HCT116 (cell line): ENCODE measurements at regions not wholly inside any gene's neighbourhood (a gene's known extent, or its start where the extent isn't known, plus 50 kb on each side); places are given as distances from the start of the nearest gene placed in this dataset.

Experiments used
- ATAC-seq: fragments of 200-7000 bp; cut with Tn5 transposase; 2 replicates; pipeline ENCODE4 v1.9.1; 2020; ENCODE audit warnings: mild to moderate bottlenecking, moderate library complexity
- BruUV-seq: library from RNA; stranded (reverse); fragments of 400-500 nt; replicated peaks from 2 replicates; lab custom pipeline; 2021; lab: Mats Ljungman, UMichigan
- CTCF ChIA-PET: fragments of 300-600 bp; sonication (Branson Sonifier 250); formaldehyde crosslinking; loops from one replicate; lab custom pipeline; 2021; ENCODE audit warnings: antibody characterized with exemption; lab: Charles Lee
- POLR2A ChIA-PET: fragments of 300-600, 350-600 bp; sonication (Branson Sonifier 250); formaldehyde crosslinking; loops from one replicate; lab custom pipeline; 2021; ENCODE audit warnings: antibody characterized with exemption; lab: Charles Lee
- RAD21 ChIA-PET, 2 experiments: fragments of 300-600 bp; sonication (Branson Sonifier 250); formaldehyde crosslinking; loops; one replicate each; lab custom pipeline; 2023; ENCODE audit warnings: low total read pairs in 2 of 2; ENCODE audit not compliant: uncharacterized antibody in 2 of 2, unreplicated experiment in 2 of 2, low non-redundant PET in 1 of 2; lab: Charles Lee
- DNase-seq: peaks from one replicate; pipeline ENCODE4 v3.0.0-alpha.2; 2010; ENCODE audit warnings: low read depth, low spot score
- H2AFZ ChIP-seq: fragments of 200-600 bp; shearing (Covaris generic), sonication (generic); 2 replicates; pipeline ENCODE4 v1.6.1; 2017; ENCODE audit warnings: low read depth, mixed run types, mixed read lengths, antibody characterized with exemption, low read length; ENCODE audit not compliant: poor library complexity, severe bottlenecking
- H3K27ac ChIP-seq: 2 replicates; pipeline ENCODE4 v1.5.1; 2012; ENCODE audit warnings: low read depth, low read length
- H3K27me3 ChIP-seq: fragments of 200-600 bp; sonication (generic); 2 replicates; pipeline ENCODE4 v1.6.1; 2016; ENCODE audit warnings: mixed run types, low read length, mixed read lengths; ENCODE audit not compliant: insufficient read depth
- H3K36me3 ChIP-seq, 2 experiments: fragments of 200-500 bp in 1 of 2; fragments of 200-600 bp in 1 of 2; sonication (Bioruptor generic) in 1 of 2; sonication (generic) in 1 of 2; 2 replicates each; pipeline versions ENCODE4 v1.5.1 to v1.6.1; 2014 to 2016; ENCODE audit warnings: low read length in 2 of 2, inconsistent platforms in 1 of 2, mixed read lengths in 1 of 2, mixed run types in 1 of 2; ENCODE audit not compliant: insufficient read depth in 2 of 2, control insufficient read depth in 1 of 2
- H3K4me1 ChIP-seq, 2 experiments: fragments of 200-600 bp in 1 of 2; sonication (generic) in 1 of 2; 2 replicates each; pipeline versions ENCODE4 v1.5.1 to v1.6.1; 2012 to 2017; ENCODE audit warnings: low read length in 2 of 2, inconsistent platforms in 1 of 2, mild to moderate bottlenecking in 1 of 2, mixed read lengths in 1 of 2, mixed run types in 1 of 2, moderate library complexity in 1 of 2; ENCODE audit not compliant: insufficient read depth in 2 of 2, control insufficient read depth in 1 of 2
- H3K4me2 ChIP-seq: fragments of 200-600 bp; sonication (generic); 2 replicates; pipeline ENCODE4 v1.6.1; 2017; ENCODE audit warnings: mixed run types, low read length, mixed read lengths
- H3K4me3 ChIP-seq, 2 experiments: fragments of 200-600 bp in 1 of 2; sonication (generic) in 1 of 2; replicated peaks in 1 of 2; 2 replicates each; pipeline ENCODE4 v1.5.1; 2011 to 2016; ENCODE audit warnings: low read length in 2 of 2, control low read depth in 1 of 2, low read depth in 1 of 2, mild to moderate bottlenecking in 1 of 2, mixed read lengths in 1 of 2, mixed run types in 1 of 2
- H3K79me2 ChIP-seq: fragments of 200-600 bp; sonication (generic); 2 replicates; pipeline ENCODE4 v1.6.1; 2017; ENCODE audit warnings: mild to moderate bottlenecking, mixed run types, low read length, moderate library complexity, mixed read lengths; ENCODE audit not compliant: insufficient read depth
- H3K9ac ChIP-seq: fragments of 200-600 bp; sonication (generic); 2 replicates; pipeline ENCODE4 v1.6.1; 2016; ENCODE audit warnings: low read length, mixed read lengths
- H3K9me2 ChIP-seq: fragments of 200-600 bp; sonication (generic), shearing (Covaris generic); 2 replicates; pipeline ENCODE4 v1.6.1; 2017; ENCODE audit warnings: mixed run types, mild to moderate bottlenecking, moderate library complexity; ENCODE audit not compliant: insufficient read depth
- H3K9me3 ChIP-seq, 2 experiments: fragments of 200-500 bp in 1 of 2; fragments of 200-600 bp in 1 of 2; sonication (Bioruptor generic) in 1 of 2; sonication (generic) in 1 of 2; 2 replicates each; pipeline ENCODE4 v1.6.1; 2014 to 2017; ENCODE audit warnings: low read length in 2 of 2, mixed read lengths in 2 of 2, inconsistent platforms in 1 of 2, low read depth in 1 of 2, mild to moderate bottlenecking in 1 of 2, mixed run types in 1 of 2, moderate library complexity in 1 of 2; ENCODE audit not compliant: control insufficient read depth in 1 of 2, insufficient read depth in 1 of 2
- H4K20me1 ChIP-seq: fragments of 200-600 bp; sonication (generic), shearing (Covaris generic); 2 replicates; pipeline ENCODE4 v1.6.1; 2017; ENCODE audit warnings: mixed run types, mild to moderate bottlenecking, moderate library complexity; ENCODE audit not compliant: insufficient read depth
- CBX3 ChIP-seq: IDR thresholded peaks from 2 replicates; pipeline ENCODE4 v1.6.1; 2012; ENCODE audit warnings: low read depth
- CEBPB ChIP-seq: IDR thresholded peaks from 2 replicates; pipeline ENCODE4 v1.6.1; 2012; ENCODE audit warnings: low read depth
- EGR1 ChIP-seq: IDR thresholded peaks from 2 replicates; pipeline ENCODE4 v1.6.1; 2012; ENCODE audit warnings: low read depth
- ELF1 ChIP-seq: IDR thresholded peaks from 2 replicates; pipeline ENCODE4 v1.6.1; 2012; ENCODE audit warnings: low read depth, borderline replicate concordance
- EZH2phosphoT487 ChIP-seq: fragments of 200-600 bp; IDR thresholded peaks from 2 replicates; pipeline ENCODE4 v1.6.1; 2018; ENCODE audit warnings: antibody characterized with exemption, borderline replicate concordance
- JUND ChIP-seq: IDR thresholded peaks from 2 replicates; pipeline ENCODE4 v1.6.1; 2012
- POLR2A ChIP-seq: IDR thresholded peaks from 2 replicates; pipeline ENCODE4 v1.7.0; 2011; ENCODE audit warnings: borderline replicate concordance; ENCODE audit not compliant: insufficient read depth, insufficient read length; ENCODE audit errors: extremely low read depth
- POLR2AphosphoS5 ChIP-seq: IDR thresholded peaks from 2 replicates; pipeline ENCODE4 v1.6.1; 2011; ENCODE audit warnings: mild to moderate bottlenecking, low read depth, low read length, moderate library complexity
- RAD21 ChIP-seq: IDR thresholded peaks from 2 replicates; pipeline ENCODE4 v1.6.1; 2012; ENCODE audit warnings: low read depth, mild to moderate bottlenecking
- SP1 ChIP-seq: IDR thresholded peaks from 2 replicates; pipeline ENCODE4 v1.6.1; 2012; ENCODE audit warnings: low read depth
- SRF ChIP-seq: IDR thresholded peaks from 2 replicates; pipeline ENCODE4 v1.6.1; 2012; ENCODE audit warnings: low read depth
- TCF7L2 ChIP-seq: IDR thresholded peaks from 2 replicates; pipeline ENCODE4 v1.7.0; 2011; ENCODE audit warnings: borderline replicate concordance, inconsistent platforms; ENCODE audit not compliant: insufficient read depth, insufficient read length; ENCODE audit errors: extremely low read depth
- ZNF274 ChIP-seq: fragments of 200-500 bp; sonication (Bioruptor generic); IDR thresholded peaks from 2 replicates; pipeline ENCODE4 v1.6.1; 2014; ENCODE audit warnings: mild to moderate bottlenecking, low read depth, low read length, inconsistent platforms
- intact Hi-C: fragments of 100-400 bp; cut with micrococcal nuclease; formaldehyde crosslinking; loops from 2 replicates; pipeline ENCODE4 v1.10.0; 2022
- TF ChIP-seq, protein P1 (sequence below), 3 experiments: fragments of 200-600 bp in 1 of 3; sonication (generic) in 1 of 3; IDR thresholded peaks in 2 of 3; conservative IDR thresholded peaks in 1 of 3; 2 replicates each; pipeline ENCODE4 v1.5.1; 2012 to 2017; ENCODE audit warnings: low read depth in 2 of 3, low read length in 2 of 3, antibody characterized with exemption in 1 of 3, borderline replicate concordance in 1 of 3, control low read depth in 1 of 3, mild to moderate bottlenecking in 1 of 3, mixed read lengths in 1 of 3, mixed run types in 1 of 3, moderate library complexity in 1 of 3; ENCODE audit not compliant: insufficient read depth in 1 of 3
- TF ChIP-seq, protein P2 (sequence below): IDR thresholded peaks from 2 replicates; pipeline ENCODE4 v1.6.1; 2012
- TF ChIP-seq, protein P3 (sequence below): IDR thresholded peaks from 2 replicates; pipeline ENCODE4 v1.6.1; 2012; ENCODE audit warnings: low read depth
- TF ChIP-seq, protein P4 (sequence below): IDR thresholded peaks from 2 replicates; pipeline ENCODE4 v1.6.1; 2012

DNA sequence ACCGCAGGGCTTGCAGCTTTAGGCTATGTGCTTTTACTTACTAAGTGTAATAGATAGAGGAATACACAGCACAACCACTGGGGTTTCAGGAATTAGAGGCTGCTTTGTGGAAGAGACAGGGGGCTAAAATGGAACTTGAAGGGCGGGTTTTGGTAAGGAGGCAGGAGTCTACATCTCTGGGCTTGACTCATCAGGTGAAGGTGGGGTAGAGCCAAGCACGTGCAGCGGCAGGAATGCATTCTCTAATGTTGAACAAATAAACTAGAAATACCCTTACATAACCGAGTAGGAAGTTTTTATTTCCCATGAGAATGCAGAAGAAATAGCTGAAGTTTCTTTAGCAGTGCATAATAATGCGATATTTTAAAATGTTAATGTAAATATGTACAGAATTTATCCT, 673.8 kb upstream of the SALL3 start:
- no peak for DNase-seq
- H3K4me2 ChIP-seq: no peak overlapping the region
- TF ChIP-seq POLR2AphosphoS5: no peak
- TF ChIP-seq, all 23 proteins: peak for 0
- ChIA-PET RAD21 (no interaction called here), CTCF (no interaction called here), POLR2A (no interaction called here)
- Histone ChIP-seq H4K20me1 (no peaks in the 10 kb centered on the region), H3K9me3 (peaks cover 14 to 15% of the 10 kb centered on the region in 2 experiments; a peak in 2 of 4 replicates), H3K9ac (no peak overlapping the region), H3K27me3 (no peaks in the 10 kb centered on the region), H3K79me2 (no peaks in the 10 kb centered on the region), H3K36me3 (no peaks in the 10 kb centered on the region), H3K4me3 (no peak overlapping the region), H3K9me2 (no peaks in the 10 kb centered on the region), H2AFZ (no peak overlapping the region), H3K4me1 (no peaks in the 10 kb centered on the region), H3K27ac (no peak overlapping the region)
- intact Hi-C loops: no loop called here
- no TSS peak for BruUV-seq
- no peak for ATAC-seq

DNA sequence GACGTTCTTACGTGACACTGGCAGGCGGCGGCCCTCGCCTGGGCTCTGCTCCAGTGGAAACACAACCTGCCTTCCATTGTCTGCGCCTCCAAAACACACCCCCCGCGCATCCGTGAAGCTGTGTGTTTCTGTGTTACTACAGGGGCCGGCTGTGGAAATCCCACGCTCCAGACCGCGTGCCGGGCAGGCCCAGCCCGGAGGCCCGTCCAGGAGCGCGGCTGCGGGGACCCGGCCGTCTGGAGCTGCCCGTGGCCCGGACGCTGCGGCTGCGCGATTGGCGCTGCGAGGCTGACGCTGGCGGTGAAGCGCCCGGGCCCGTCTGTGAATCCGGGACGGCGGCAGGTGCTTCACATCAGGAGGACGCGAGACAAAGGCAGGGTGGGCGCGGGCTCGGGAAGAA, 670.3 kb upstream of the SALL3 start:
- Histone ChIP-seq H4K20me1 (no peaks in the 10 kb centered on the region), H3K9me3 (peaks cover 4 to 18% of the 10 kb centered on the region in 2 experiments; a peak in 2 of 4 replicates), H3K27me3 (no peaks in the 10 kb centered on the region), H3K79me2 (no peaks in the 10 kb centered on the region), H2AFZ (no peak overlapping the region), H3K9ac (no peak overlapping the region), H3K27ac (no peak overlapping the region), H3K4me3 (no peak overlapping the region), H3K4me1 (no peaks in the 10 kb centered on the region), H3K9me2 (no peaks in the 10 kb centered on the region), H3K4me2 (no peak overlapping the region), H3K36me3 (no peaks in the 10 kb centered on the region)
- DNase-seq (no peak), ATAC-seq (no peak)
- ChIA-PET RAD21 (no interaction called here), CTCF (no interaction called here), POLR2A (no interaction called here)
- intact Hi-C loops: no loop called here
- BruUV-seq: no TSS peak
- no peak for TF ChIP-seq JUND
- TF ChIP-seq ZNF274: no peak
- TF ChIP-seq SRF: no peak
- TF ChIP-seq TCF7L2: no peak
- TF ChIP-seq, protein P1, sequence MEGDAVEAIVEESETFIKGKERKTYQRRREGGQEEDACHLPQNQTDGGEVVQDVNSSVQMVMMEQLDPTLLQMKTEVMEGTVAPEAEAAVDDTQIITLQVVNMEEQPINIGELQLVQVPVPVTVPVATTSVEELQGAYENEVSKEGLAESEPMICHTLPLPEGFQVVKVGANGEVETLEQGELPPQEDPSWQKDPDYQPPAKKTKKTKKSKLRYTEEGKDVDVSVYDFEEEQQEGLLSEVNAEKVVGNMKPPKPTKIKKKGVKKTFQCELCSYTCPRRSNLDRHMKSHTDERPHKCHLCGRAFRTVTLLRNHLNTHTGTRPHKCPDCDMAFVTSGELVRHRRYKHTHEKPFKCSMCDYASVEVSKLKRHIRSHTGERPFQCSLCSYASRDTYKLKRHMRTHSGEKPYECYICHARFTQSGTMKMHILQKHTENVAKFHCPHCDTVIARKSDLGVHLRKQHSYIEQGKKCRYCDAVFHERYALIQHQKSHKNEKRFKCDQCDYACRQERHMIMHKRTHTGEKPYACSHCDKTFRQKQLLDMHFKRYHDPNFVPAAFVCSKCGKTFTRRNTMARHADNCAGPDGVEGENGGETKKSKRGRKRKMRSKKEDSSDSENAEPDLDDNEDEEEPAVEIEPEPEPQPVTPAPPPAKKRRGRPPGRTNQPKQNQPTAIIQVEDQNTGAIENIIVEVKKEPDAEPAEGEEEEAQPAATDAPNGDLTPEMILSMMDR (IDR thresholded peaks at IDR 0.05 in 2 of 3, conservative IDR thresholded peaks at IDR 0.05 in 1 of 3; ENCODE audit: borderline replicate concordance in 1 of 3, insufficient read depth in 1 of 3, low read depth in 2 of 3, low read length in 2 of 3): no peak
- no peak for TF ChIP-seq CBX3
- TF ChIP-seq CEBPB: no peak
- no peak for TF ChIP-seq ELF1
- TF ChIP-seq POLR2A: no peak
- TF ChIP-seq, protein P2, sequence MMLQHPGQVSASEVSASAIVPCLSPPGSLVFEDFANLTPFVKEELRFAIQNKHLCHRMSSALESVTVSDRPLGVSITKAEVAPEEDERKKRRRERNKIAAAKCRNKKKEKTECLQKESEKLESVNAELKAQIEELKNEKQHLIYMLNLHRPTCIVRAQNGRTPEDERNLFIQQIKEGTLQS: no peak
- TF ChIP-seq RAD21: no peak
- TF ChIP-seq, protein P3, sequence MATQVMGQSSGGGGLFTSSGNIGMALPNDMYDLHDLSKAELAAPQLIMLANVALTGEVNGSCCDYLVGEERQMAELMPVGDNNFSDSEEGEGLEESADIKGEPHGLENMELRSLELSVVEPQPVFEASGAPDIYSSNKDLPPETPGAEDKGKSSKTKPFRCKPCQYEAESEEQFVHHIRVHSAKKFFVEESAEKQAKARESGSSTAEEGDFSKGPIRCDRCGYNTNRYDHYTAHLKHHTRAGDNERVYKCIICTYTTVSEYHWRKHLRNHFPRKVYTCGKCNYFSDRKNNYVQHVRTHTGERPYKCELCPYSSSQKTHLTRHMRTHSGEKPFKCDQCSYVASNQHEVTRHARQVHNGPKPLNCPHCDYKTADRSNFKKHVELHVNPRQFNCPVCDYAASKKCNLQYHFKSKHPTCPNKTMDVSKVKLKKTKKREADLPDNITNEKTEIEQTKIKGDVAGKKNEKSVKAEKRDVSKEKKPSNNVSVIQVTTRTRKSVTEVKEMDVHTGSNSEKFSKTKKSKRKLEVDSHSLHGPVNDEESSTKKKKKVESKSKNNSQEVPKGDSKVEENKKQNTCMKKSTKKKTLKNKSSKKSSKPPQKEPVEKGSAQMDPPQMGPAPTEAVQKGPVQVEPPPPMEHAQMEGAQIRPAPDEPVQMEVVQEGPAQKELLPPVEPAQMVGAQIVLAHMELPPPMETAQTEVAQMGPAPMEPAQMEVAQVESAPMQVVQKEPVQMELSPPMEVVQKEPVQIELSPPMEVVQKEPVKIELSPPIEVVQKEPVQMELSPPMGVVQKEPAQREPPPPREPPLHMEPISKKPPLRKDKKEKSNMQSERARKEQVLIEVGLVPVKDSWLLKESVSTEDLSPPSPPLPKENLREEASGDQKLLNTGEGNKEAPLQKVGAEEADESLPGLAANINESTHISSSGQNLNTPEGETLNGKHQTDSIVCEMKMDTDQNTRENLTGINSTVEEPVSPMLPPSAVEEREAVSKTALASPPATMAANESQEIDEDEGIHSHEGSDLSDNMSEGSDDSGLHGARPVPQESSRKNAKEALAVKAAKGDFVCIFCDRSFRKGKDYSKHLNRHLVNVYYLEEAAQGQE: no peak
- TF ChIP-seq EZH2phosphoT487: no peak
- TF ChIP-seq EGR1: no peak
- no peak for TF ChIP-seq SP1
- TF ChIP-seq, protein P4, sequence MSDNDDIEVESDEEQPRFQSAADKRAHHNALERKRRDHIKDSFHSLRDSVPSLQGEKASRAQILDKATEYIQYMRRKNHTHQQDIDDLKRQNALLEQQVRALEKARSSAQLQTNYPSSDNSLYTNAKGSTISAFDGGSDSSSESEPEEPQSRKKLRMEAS: no peak
